SK-N-SH (cell line): ENCODE measurements at regions not wholly inside any gene's neighbourhood (a gene's known extent, or its start where the extent isn't known, plus 50 kb on each side); places are given as distances from the start of the nearest gene placed in this dataset.
A peak's percentile ranks its signal among the peaks of the same experiment; 100 is the strongest.

Experiments used
- CTCF ChIA-PET: fragments of 300-600, 350-600 bp; formaldehyde crosslinking; extraction: SDS; loops from one replicate; lab custom pipeline; 2021; lab: Yijun Ruan, JAX
- POLR2A ChIA-PET: fragments of 350-600 bp; sonication (Branson Sonifier 250); formaldehyde crosslinking; extraction: SDS; loops from one replicate; lab custom pipeline; 2020; ENCODE audit warnings: antibody characterized with exemption, inconsistent platforms; lab: Yijun Ruan, JAX
- DNase-seq: peaks from one replicate; pipeline ENCODE4 v3.0.0; 2012
- H2AFZ ChIP-seq: fragments of 200-600 bp; sonication (generic); 2 replicates; pipeline ENCODE4 v1.8.1; 2016; ENCODE audit warnings: antibody characterized with exemption, mild to moderate bottlenecking, low read depth
- H3F3A ChIP-seq: fragments of 200-600 bp; sonication (generic); replicated peaks from 2 replicates; pipeline ENCODE3; 2016; ENCODE audit warnings: antibody characterized with exemption, mild to moderate bottlenecking; ENCODE audit not compliant: insufficient read depth
- H3K27ac ChIP-seq, 2 experiments: fragments of 200-500 bp in 1 of 2; fragments of 200-600 bp in 1 of 2; sonication (Bioruptor generic) in 1 of 2; sonication (generic), shearing (Covaris generic) in 1 of 2; 2 replicates each; pipeline versions ENCODE4 v1.5.1 to v1.6.1; 2014 to 2016; ENCODE audit warnings: low read depth in 2 of 2, inconsistent platforms in 1 of 2, low read length in 1 of 2, mild to moderate bottlenecking in 1 of 2, mixed read lengths in 1 of 2
- H3K27me3 ChIP-seq: fragments of 200-600 bp; sonication (generic), shearing (Covaris generic); 2 replicates; pipeline ENCODE4 v1.6.1; 2016; ENCODE audit warnings: mixed run types; ENCODE audit not compliant: insufficient read depth
- H3K36me3 ChIP-seq, 2 experiments: fragments of 200-500 bp in 1 of 2; fragments of 200-600 bp in 1 of 2; sonication (Bioruptor generic) in 1 of 2; sonication (generic) in 1 of 2; replicated peaks in 1 of 2; 2 replicates each; pipeline versions ENCODE3 to v1.5.1; 2014 to 2016; ENCODE audit warnings: low read length in 1 of 2, mild to moderate bottlenecking in 1 of 2; ENCODE audit not compliant: insufficient read depth in 2 of 2, control insufficient read depth in 1 of 2
- H3K4me1 ChIP-seq, 2 experiments: fragments of 200-500 bp in 1 of 2; fragments of 200-600 bp in 1 of 2; sonication (Bioruptor generic) in 1 of 2; sonication (generic), shearing (Covaris generic) in 1 of 2; 2 replicates each; pipeline versions ENCODE4 v1.5.1 to v1.6.1; 2014 to 2016; ENCODE audit warnings: low read depth in 1 of 2, low read length in 1 of 2, mixed run types in 1 of 2; ENCODE audit not compliant: insufficient read depth in 2 of 2, control insufficient read depth in 1 of 2
- H3K4me2 ChIP-seq: fragments of 200-600 bp; sonication (generic), shearing (Covaris generic); 2 replicates; pipeline ENCODE4 v1.6.1; 2017; ENCODE audit warnings: mixed run types
- H3K4me3 ChIP-seq, 2 experiments: fragments of 200-500 bp in 1 of 2; fragments of 200-600 bp in 1 of 2; sonication (Bioruptor generic) in 1 of 2; sonication (generic), shearing (Covaris generic) in 1 of 2; 2 replicates each; pipeline versions ENCODE4 v1.5.1 to v1.8.1; 2014 to 2016; ENCODE audit warnings: low read depth in 2 of 2, inconsistent platforms in 1 of 2, low read length in 1 of 2, mild to moderate bottlenecking in 1 of 2, mixed read lengths in 1 of 2, moderate library complexity in 1 of 2
- H3K79me2 ChIP-seq: fragments of 200-600 bp; sonication (generic); 2 replicates; pipeline ENCODE4 v1.8.1; 2017; ENCODE audit warnings: mild to moderate bottlenecking; ENCODE audit not compliant: insufficient read depth
- H3K9ac ChIP-seq: fragments of 200-600 bp; sonication (generic); 2 replicates; pipeline ENCODE4 v1.6.1; 2017; ENCODE audit warnings: mixed run types
- H3K9me2 ChIP-seq: fragments of 200-600 bp; sonication (generic); 2 replicates; pipeline ENCODE4 v1.6.1; 2017; ENCODE audit warnings: mixed run types
- H3K9me3 ChIP-seq: fragments of 200-600 bp; sonication (generic); 2 replicates; pipeline ENCODE4 v1.6.1; 2017; ENCODE audit warnings: mixed run types, mild to moderate bottlenecking, moderate library complexity
- H4K20me1 ChIP-seq: fragments of 200-600 bp; sonication (generic); 2 replicates; pipeline ENCODE4 v1.6.1; 2017; ENCODE audit warnings: mild to moderate bottlenecking, mixed run types; ENCODE audit not compliant: insufficient read depth
- CHD2 ChIP-seq: fragments of 150-350 bp; IDR thresholded peaks from 2 replicates; pipeline ENCODE4 v1.6.1; 2018; ENCODE audit warnings: low read length; ENCODE audit not compliant: partially characterized antibody
- CTCF ChIP-seq: fragments of 200-600 bp; sonication (generic); IDR thresholded peaks from 2 replicates; pipeline ENCODE4 v1.6.1; 2017; ENCODE audit warnings: antibody characterized with exemption, mild to moderate bottlenecking, moderate library complexity
- ELF1 ChIP-seq: IDR thresholded peaks from 2 replicates; pipeline ENCODE4 v1.4.0; 2012
- EP300 ChIP-seq, 2 experiments: IDR thresholded peaks; 2 replicates each; pipeline versions ENCODE4 v1.4.0 to v1.6.1; 2012; ENCODE audit warnings: borderline replicate concordance in 1 of 2, low read depth in 1 of 2, low read length in 1 of 2
- EZH2phosphoT487 ChIP-seq: fragments of 200-600 bp; sonication (generic); IDR thresholded peaks from 2 replicates; pipeline ENCODE4 v1.6.1; 2017; ENCODE audit warnings: low read depth, mixed run types, mild to moderate bottlenecking, antibody characterized with exemption, moderate library complexity, borderline replicate concordance
- FOXJ3 ChIP-seq: sonication (generic); formaldehyde crosslinking; IDR thresholded peaks from 2 replicates; pipeline ENCODE4 v1.5.1; 2020; ENCODE audit warnings: mild to moderate bottlenecking, missing genetic modification reagents
- FOXM1 ChIP-seq: IDR thresholded peaks from 2 replicates; pipeline ENCODE4 v1.4.0; 2012; ENCODE audit warnings: low read depth, mild to moderate bottlenecking
- GABPA ChIP-seq: IDR thresholded peaks from 2 replicates; pipeline ENCODE4 v1.4.0; 2012; ENCODE audit warnings: low read depth, mild to moderate bottlenecking
- GATA2 ChIP-seq: sonication (generic); formaldehyde crosslinking; IDR thresholded peaks from 2 replicates; pipeline ENCODE4 v1.5.0; 2020; ENCODE audit warnings: mild to moderate bottlenecking, missing genetic modification reagents
- JUND ChIP-seq: IDR thresholded peaks from 2 replicates; pipeline ENCODE4 v1.4.0; 2012
- MAX ChIP-seq: IDR thresholded peaks from 2 replicates; pipeline ENCODE4 v1.4.0; 2012; ENCODE audit warnings: low read depth
- MEF2A ChIP-seq: IDR thresholded peaks from 2 replicates; pipeline ENCODE4 v1.4.0; 2012; ENCODE audit warnings: low read depth, borderline replicate concordance
- MXI1 ChIP-seq: IDR thresholded peaks from 2 replicates; pipeline ENCODE4 v1.6.1; 2012; ENCODE audit warnings: mild to moderate bottlenecking, low read depth, low read length, improper control_type of control experiment
- NFIC ChIP-seq: IDR thresholded peaks from 2 replicates; pipeline ENCODE4 v1.4.0; 2012; ENCODE audit warnings: borderline replicate concordance
- RAD21 ChIP-seq: IDR thresholded peaks from 2 replicates; pipeline ENCODE4 v1.6.1; 2012; ENCODE audit warnings: mild to moderate bottlenecking, low read length
- RCOR1 ChIP-seq: fragments of 150-350 bp; IDR thresholded peaks from 2 replicates; pipeline ENCODE4 v1.6.1; 2017; ENCODE audit warnings: antibody characterized with exemption, low read length
- RFX5 ChIP-seq: IDR thresholded peaks from 2 replicates; pipeline ENCODE4 v1.6.1; 2012; ENCODE audit warnings: mild to moderate bottlenecking, improper control_type of control experiment, low read length
- RXRA ChIP-seq: IDR thresholded peaks from 2 replicates; pipeline ENCODE4 v1.4.0; 2012; ENCODE audit warnings: low read depth, mild to moderate bottlenecking, borderline replicate concordance
- SIN3A ChIP-seq: IDR thresholded peaks from 2 replicates; pipeline ENCODE4 v1.6.1; 2012; ENCODE audit warnings: low read depth, mild to moderate bottlenecking, low read length, moderate library complexity, borderline replicate concordance
- SMC3 ChIP-seq: IDR thresholded peaks from 2 replicates; pipeline ENCODE4 v1.6.1; 2012; ENCODE audit warnings: low read depth, low read length, improper control_type of control experiment
- TAF1 ChIP-seq: IDR thresholded peaks from 2 replicates; pipeline ENCODE4 v1.6.1; 2012; ENCODE audit warnings: low read depth, mild to moderate bottlenecking, low read length, moderate library complexity, borderline replicate concordance
- TCF12 ChIP-seq: IDR thresholded peaks from 2 replicates; pipeline ENCODE4 v1.4.0; 2012
- USF1 ChIP-seq: IDR thresholded peaks from 2 replicates; pipeline ENCODE4 v1.4.0; 2012; ENCODE audit warnings: low read depth, borderline replicate concordance
- ZBTB33 ChIP-seq: IDR thresholded peaks from 2 replicates; pipeline ENCODE4 v1.4.0; 2012; ENCODE audit warnings: low read depth, borderline replicate concordance
- WGBS: methylation state at CpG from one replicate; pipeline ENCODE4 v1.1.6; 2017; ENCODE audit warnings: low lambda C conversion rate; 5-methylcytosine and 5-hydroxymethylcytosine counted together

- Histone ChIP-seq H3K79me2 (no peaks in the 10 kb centered on the region), H3K27me3 (no peaks in the 10 kb centered on the region), H3K27ac (peak overlapping the region in 1 of 2 experiments; percentile 91; a peak in 1 of 4 replicates), H3K9me2 (no peaks in the 10 kb centered on the region), H4K20me1 (no peaks in the 10 kb centered on the region), H2AFZ (no peak overlapping the region), H3K4me1 (peaks cover 23 to 36% of the 10 kb centered on the region in 2 experiments), H3K4me2 (no peak overlapping the region), H3K4me3 (no peak overlapping the region), H3K9me3 (no peaks in the 10 kb centered on the region), H3F3A (peaks cover 17% of the 10 kb centered on the region), H3K36me3 (no peaks in the 10 kb centered on the region), H3K9ac (no peak overlapping the region)
- ChIA-PET POLR2A (no interaction called here), CTCF (interaction anchor here (1.1 to 9.6 kb wide), 6 partner anchors 11 to 241 kb away, joined by 3 to 290 read pairs (median 4); no protein-coding TSS in a partner anchor)
- TF ChIP-seq GABPA (no peak), USF1 (no peak), EZH2phosphoT487 (no peak), RAD21 (no peak), FOXJ3 (CRISPR knock-in tag) (no peak), CHD2 (no peak), RCOR1 (no peak)
- 50% methylated on average over 1 of the region's 1 CpG for WGBS
- DNase-seq: no peak
Measured at GRCh38 chr11:36750349-36750748, 152.3 kb upstream of the RAG2 start.

GRCh38 chr11:36748836-36749235 is 150.8 kb upstream of the RAG2 start:
- Histone ChIP-seq H3K9me3 (no peaks in the 10 kb centered on the region), H3K27ac (peak overlapping the region; percentile 16 to 49; a peak in 3 of 4 replicates), H3K4me3 (no peak overlapping the region), H4K20me1 (no peaks in the 10 kb centered on the region), H3K36me3 (no peaks in the 10 kb centered on the region), H3K9ac (no peak overlapping the region), H3K27me3 (no peaks in the 10 kb centered on the region), H3K4me2 (no peak overlapping the region), H3K79me2 (no peaks in the 10 kb centered on the region), H3F3A (peaks cover 13% of the 10 kb centered on the region), H3K9me2 (no peaks in the 10 kb centered on the region), H3K4me1 (peaks cover 16 to 28% of the 10 kb centered on the region in 2 experiments), H2AFZ (no peak overlapping the region)
- POLR2A ChIA-PET: no interaction called here
- 30% methylated on average over 2 of the region's 2 CpGs for WGBS
- no peak for DNase-seq
- CTCF ChIA-PET: interaction anchor here (1.3 to 9.6 kb wide), 9 partner anchors 10 to 186 kb away, joined by 4 to 290 read pairs (median 28); no protein-coding TSS in a partner anchor
- peak; percentile 67; the same call in 1 of the 2 replicates for TF ChIP-seq NFIC
- no peak for TF ChIP-seq SMC3
- TF ChIP-seq FOXM1: no peak
- no peak for TF ChIP-seq CTCF
- no peak for TF ChIP-seq RCOR1
- no peak for TF ChIP-seq GABPA
- TF ChIP-seq GATA2 (CRISPR knock-in tag): no peak
- peak; percentile 84 for TF ChIP-seq TCF12
- peak; percentile 81 for TF ChIP-seq ELF1
- no peak for TF ChIP-seq TAF1
- peak; percentile 52; the same call in 1 of the 2 replicates for TF ChIP-seq ZBTB33
- TF ChIP-seq RXRA: no peak; the same call in 1 of the 2 replicates
- peak in 1 of 2 experiments; percentile 88; a peak in 2 of 4 replicates for TF ChIP-seq EP300 (IDR thresholded peaks at IDR 0.05; ENCODE audit: borderline replicate concordance in 1 of 2, low read depth in 1 of 2, low read length in 1 of 2)
- TF ChIP-seq MEF2A: no peak
- no peak for TF ChIP-seq MXI1
- no peak for TF ChIP-seq EZH2phosphoT487
- peak; percentile 38; the same call in 1 of the 2 replicates for TF ChIP-seq SIN3A
- no peak for TF ChIP-seq MAX
- no peak for TF ChIP-seq RFX5
- TF ChIP-seq JUND: peak; percentile 61
